H1 (cell line): ENCODE measurements at regions not wholly inside any gene's neighbourhood (a gene's known extent, or its start where the extent isn't known, plus 50 kb on each side); places are given as distances from the start of the nearest gene placed in this dataset.

Source experiments
- CTCF ChIA-PET: fragments of 300-600 bp; sonication (Branson Sonifier 250); formaldehyde crosslinking; loops from one replicate; lab custom pipeline; 2021; ENCODE audit not compliant: partially characterized antibody; lab: Charles Lee
- POLR2A ChIA-PET: fragments of 300-600 bp; sonication (Branson Sonifier 250); formaldehyde crosslinking; loops from one replicate; lab custom pipeline; 2021; ENCODE audit warnings: inconsistent platforms; ENCODE audit not compliant: partially characterized antibody; lab: Charles Lee
- DNase-seq, 2 experiments: peaks; one replicate each; pipeline versions ENCODE4 v3.0.0 to v3.0.0-alpha.2; 2010 to 2022; ENCODE audit warnings: low spot score in 2 of 2, low read depth in 1 of 2, mixed read lengths in 1 of 2
- FAIRE-seq: peaks from 2 replicates; lab custom pipeline; 2011; peaks lifted over from hg19 to GRCh38; lab: Jason Lieb, UNC
- H2AFZ ChIP-seq: 2 replicates; pipeline ENCODE4 v1.8.1; 2012; ENCODE audit warnings: low read length, inconsistent platforms
- H2AK5ac ChIP-seq: 2 replicates; pipeline ENCODE4 v1.6.1; 2013; ENCODE audit warnings: low read depth, low read length
- H2BK120ac ChIP-seq: replicated peaks from 2 replicates; pipeline ENCODE3; 2013; ENCODE audit warnings: low read depth, low read length, inconsistent platforms
- H2BK12ac ChIP-seq: 2 replicates; pipeline ENCODE4 v1.6.1; 2013; ENCODE audit warnings: low read depth, low read length
- H2BK15ac ChIP-seq: 2 replicates; pipeline ENCODE4 v1.6.1; 2013; ENCODE audit warnings: low read length
- H2BK20ac ChIP-seq: 2 replicates; pipeline ENCODE4 v1.6.1; 2013; ENCODE audit warnings: low read length
- H2BK5ac ChIP-seq: 2 replicates; pipeline ENCODE4 v1.6.1; 2013; ENCODE audit warnings: low read depth, low read length
- H3K14ac ChIP-seq: 2 replicates; pipeline ENCODE4 v1.6.1; 2013; ENCODE audit warnings: inconsistent platforms; ENCODE audit not compliant: insufficient read length
- H3K18ac ChIP-seq: 2 replicates; pipeline ENCODE4 v1.6.1; 2013; ENCODE audit warnings: low read length; ENCODE audit errors: extremely low read depth
- H3K23ac ChIP-seq: 2 replicates; pipeline ENCODE4 v1.6.1; 2013; ENCODE audit warnings: inconsistent platforms; ENCODE audit not compliant: insufficient read length
- H3K23me2 ChIP-seq: 2 replicates; pipeline ENCODE4 v1.6.1; 2013; ENCODE audit warnings: low read depth, low read length
- H3K27ac ChIP-seq: 2 replicates; pipeline ENCODE4 v1.6.1; 2011; ENCODE audit warnings: low read depth, low read length, inconsistent platforms
- H3K27me3 ChIP-seq, 4 experiments: replicated peaks in 1 of 4; 1 replicate in 1 of 4; 2 replicates in 3 of 4; pipeline versions ENCODE4 v1.6.1 to v1.8.1; 2011 to 2013; ENCODE audit warnings: low read length in 3 of 4, mild to moderate bottlenecking in 3 of 4, inconsistent platforms in 2 of 4, mixed read lengths in 2 of 4, moderate library complexity in 1 of 4; ENCODE audit not compliant: control insufficient read depth in 3 of 4, insufficient read depth in 3 of 4; ENCODE audit errors: extremely low read depth in 1 of 4
- H3K36me3 ChIP-seq, 4 experiments: 2 replicates each; pipeline versions ENCODE4 v1.6.1 to v1.8.1; 2011 to 2013; ENCODE audit warnings: mild to moderate bottlenecking in 4 of 4, low read length in 3 of 4, moderate library complexity in 2 of 4, control low read depth in 1 of 4, inconsistent platforms in 1 of 4; ENCODE audit not compliant: insufficient read depth in 4 of 4, control insufficient read depth in 2 of 4
- H3K4ac ChIP-seq: replicated peaks from 2 replicates; pipeline ENCODE3; 2013; ENCODE audit warnings: low read length, low read depth, mixed read lengths, inconsistent platforms; ENCODE audit not compliant: insufficient read length
- H3K4me1 ChIP-seq, 4 experiments: replicated peaks in 1 of 4; 1 replicate in 1 of 4; 2 replicates in 3 of 4; pipeline versions ENCODE4 v1.6.1 to v1.8.1; 2011 to 2013; ENCODE audit warnings: low read length in 3 of 4, inconsistent platforms in 2 of 4, mixed read lengths in 1 of 4; ENCODE audit not compliant: insufficient read depth in 4 of 4, control insufficient read depth in 3 of 4
- H3K4me2 ChIP-seq, 2 experiments: 2 replicates each; pipeline versions ENCODE4 v1.6.1 to v1.8.1; 2011 to 2013; ENCODE audit warnings: low read depth in 2 of 2, low read length in 2 of 2, control low read depth in 1 of 2, inconsistent platforms in 1 of 2, mild to moderate bottlenecking in 1 of 2; ENCODE audit not compliant: insufficient read depth in 1 of 2
- H3K4me3 ChIP-seq, 4 experiments: fragments of 200-600, 300-600 bp in 1 of 4; sonication (generic), shearing (Covaris generic), sonication (Bioruptor Twin) in 1 of 4; 2 replicates each; pipeline versions ENCODE4 v1.5.1 to v1.8.1; 2011 to 2016; ENCODE audit warnings: low read length in 4 of 4, low read depth in 3 of 4, control low read depth in 2 of 4, inconsistent platforms in 2 of 4, mild to moderate bottlenecking in 2 of 4, mixed read lengths in 1 of 4, moderate library complexity in 1 of 4; ENCODE audit not compliant: insufficient read depth in 2 of 4; ENCODE audit errors: extremely low read depth in 1 of 4
- H3K56ac ChIP-seq: replicated peaks from 2 replicates; pipeline ENCODE3; 2013; ENCODE audit warnings: low read depth, mild to moderate bottlenecking, mixed read lengths, low read length, inconsistent platforms; ENCODE audit not compliant: insufficient read length
- H3K79me1 ChIP-seq: 2 replicates; pipeline ENCODE4 v1.6.1; 2013; ENCODE audit warnings: low read depth, low read length, control low read depth
- H3K79me2 ChIP-seq, 2 experiments: 2 replicates each; pipeline versions ENCODE4 v1.6.1 to v1.8.1; 2012 to 2013; ENCODE audit warnings: low read length in 2 of 2, mild to moderate bottlenecking in 2 of 2, inconsistent platforms in 1 of 2; ENCODE audit not compliant: insufficient read depth in 2 of 2, control insufficient read depth in 1 of 2
- H3K9ac ChIP-seq, 4 experiments: replicated peaks in 1 of 4; 1 replicate in 1 of 4; 2 replicates in 3 of 4; pipeline versions ENCODE4 v1.6.1 to v1.8.1; 2011 to 2013; ENCODE audit warnings: low read depth in 3 of 4, low read length in 3 of 4, control low read depth in 2 of 4, mild to moderate bottlenecking in 2 of 4, moderate library complexity in 2 of 4, inconsistent platforms in 1 of 4; ENCODE audit errors: extremely low read depth in 1 of 4
- H3K9me3 ChIP-seq, 2 experiments: 2 replicates each; pipeline versions ENCODE4 v1.6.1 to v1.8.1; 2012 to 2013; ENCODE audit warnings: mild to moderate bottlenecking in 2 of 2, moderate library complexity in 2 of 2, control low read depth in 1 of 2, inconsistent platforms in 1 of 2, low read depth in 1 of 2, low read length in 1 of 2, mixed read lengths in 1 of 2; ENCODE audit not compliant: insufficient read depth in 2 of 2
- H4K20me1 ChIP-seq, 2 experiments: replicated peaks in 1 of 2; 2 replicates each; pipeline versions ENCODE3 to v1.8.1; 2011 to 2013; ENCODE audit warnings: inconsistent platforms in 2 of 2, low read length in 2 of 2, mild to moderate bottlenecking in 1 of 2; ENCODE audit not compliant: insufficient read depth in 2 of 2, control insufficient read depth in 1 of 2
- H4K5ac ChIP-seq: 2 replicates; pipeline ENCODE4 v1.6.1; 2013; ENCODE audit warnings: low read length, low read depth, mixed read lengths, inconsistent platforms; ENCODE audit not compliant: insufficient read length
- H4K8ac ChIP-seq: 2 replicates; pipeline ENCODE4 v1.8.0; 2013; ENCODE audit warnings: mild to moderate bottlenecking, moderate library complexity, low read length, inconsistent platforms; ENCODE audit not compliant: insufficient read depth; ENCODE audit errors: extremely low read depth
- H4K91ac ChIP-seq: replicated peaks from 2 replicates; pipeline ENCODE3; 2013; ENCODE audit warnings: low read length, mixed read lengths, inconsistent platforms; ENCODE audit not compliant: insufficient read length
- BCL11A ChIP-seq, 2 experiments: IDR thresholded peaks; one replicate each; pipeline ENCODE4 v1.6.1; 2011; ENCODE audit warnings: low read depth in 2 of 2, low read length in 2 of 2, mild to moderate bottlenecking in 2 of 2
- SUZ12 ChIP-seq: fragments of 200-600 bp; sonication (generic); IDR thresholded peaks from 2 replicates; pipeline ENCODE4 v1.6.1; 2012; ENCODE audit warnings: mild to moderate bottlenecking, inconsistent platforms, low read length, moderate library complexity, mixed read lengths
- ZNF274 ChIP-seq: IDR thresholded peaks from 2 replicates; pipeline ENCODE4 v1.7.0; 2012; ENCODE audit warnings: low read length, borderline replicate concordance; ENCODE audit errors: extremely low read depth
- WGBS, 2 experiments: shearing (Covaris generic) in 1 of 2; methylation state at CpG; one replicate each; pipeline versions ENCODE4 v1.1.6 to v1.1.7; 2013 to 2015; ENCODE audit warnings: low lambda C conversion rate in 2 of 2, mixed read lengths in 2 of 2, inconsistent platforms in 1 of 2, low coverage in 1 of 2, missing lambda C conversion rate in 1 of 2; ENCODE audit not compliant: insufficient replicate concordance in 2 of 2, insufficient coverage in 1 of 2, insufficient read length in 1 of 2; ENCODE audit errors: extremely low coverage in 1 of 2, missing lambda C conversion rate in 1 of 2; 5-methylcytosine and 5-hydroxymethylcytosine counted together

GRCh38 chr14:81936902-81937301 lies 403.2 kb upstream of the SEL1L start:
- Histone ChIP-seq H3K27ac (no peak overlapping the region), H2BK15ac (no peak overlapping the region), H4K20me1 (no peaks in the 10 kb centered on the region), H2BK12ac (no peak overlapping the region), H3K79me2 (no peaks in the 10 kb centered on the region), H2AFZ (no peak overlapping the region), H3K14ac (no peak overlapping the region), H2BK120ac (no peak overlapping the region), H4K91ac (no peak overlapping the region), H4K5ac (no peak overlapping the region), H2BK5ac (no peak overlapping the region), H3K36me3 (no peaks in the 10 kb centered on the region), H3K4me1 (no peaks in the 10 kb centered on the region), H3K4me2 (no peak overlapping the region), H3K4ac (no peak overlapping the region), H3K18ac (no peak overlapping the region), H4K8ac (no peak overlapping the region), H3K56ac (no peak overlapping the region), H2AK5ac (no peak overlapping the region), H3K23ac (no peak overlapping the region), H3K79me1 (no peaks in the 10 kb centered on the region), H3K27me3 (no peaks in the 10 kb centered on the region), H3K9me3 (no peaks in the 10 kb centered on the region), H3K23me2 (no peaks in the 10 kb centered on the region), H3K9ac (no peak overlapping the region), H2BK20ac (no peak overlapping the region), H3K4me3 (no peak overlapping the region)
- WGBS, 2 experiments = 88% methylated on average over 1 of the region's 1 CpG; no CpG with 5 or more reads in 1 of the 2 experiments
- no peak for DNase-seq
- no peak for FAIRE-seq
- ChIA-PET POLR2A (no interaction called here), CTCF (interaction anchor here (0.7 to 1.8 kb wide), 3 partner anchors 10 to 370 kb away, joined by 3 to 12 read pairs (median 5); no protein-coding TSS in a partner anchor)
- TF ChIP-seq SUZ12 = no peak
- TF ChIP-seq BCL11A (IDR thresholded peaks at IDR 0.05; ENCODE audit: low read depth in 2 of 2, low read length in 2 of 2) = no peak
- TF ChIP-seq ZNF274 = no peak
